HG02610 (cell line): ENCODE measurements at regions not wholly inside any gene's neighbourhood (a gene's known extent, or its start where the extent isn't known, plus 50 kb on each side); places are given as distances from the start of the nearest gene placed in this dataset.

ENCODE experiments used
- ATAC-seq: cut with Tn5 transposase; IDR thresholded peaks from one replicate; pipeline ENCODE4 v1.9.1; 2021; ENCODE audit warnings: mild to moderate bottlenecking, moderate library complexity; ENCODE audit not compliant: unreplicated experiment

DNA sequence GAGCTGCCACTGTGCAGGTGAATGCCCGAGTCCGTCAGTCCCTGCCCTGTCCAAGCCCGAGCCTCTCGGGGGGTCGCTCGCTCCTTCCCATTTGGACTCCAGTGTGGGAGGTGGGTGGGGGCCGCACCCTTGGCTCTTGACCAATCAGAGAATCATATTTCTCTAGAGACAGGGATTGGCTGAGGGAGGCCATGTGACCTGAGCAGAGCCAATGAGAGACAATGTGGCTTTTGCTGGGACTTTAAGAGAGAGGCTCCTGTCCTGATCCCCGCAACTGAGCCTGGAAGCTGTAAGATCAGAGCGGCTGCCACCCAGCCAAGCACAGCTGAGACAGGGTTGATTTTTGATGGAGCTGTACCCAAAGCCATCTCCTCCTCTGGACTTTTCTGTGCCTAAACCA is 199.3 kb downstream of the TFAP2C start:
- no peak for ATAC-seq

DNA sequence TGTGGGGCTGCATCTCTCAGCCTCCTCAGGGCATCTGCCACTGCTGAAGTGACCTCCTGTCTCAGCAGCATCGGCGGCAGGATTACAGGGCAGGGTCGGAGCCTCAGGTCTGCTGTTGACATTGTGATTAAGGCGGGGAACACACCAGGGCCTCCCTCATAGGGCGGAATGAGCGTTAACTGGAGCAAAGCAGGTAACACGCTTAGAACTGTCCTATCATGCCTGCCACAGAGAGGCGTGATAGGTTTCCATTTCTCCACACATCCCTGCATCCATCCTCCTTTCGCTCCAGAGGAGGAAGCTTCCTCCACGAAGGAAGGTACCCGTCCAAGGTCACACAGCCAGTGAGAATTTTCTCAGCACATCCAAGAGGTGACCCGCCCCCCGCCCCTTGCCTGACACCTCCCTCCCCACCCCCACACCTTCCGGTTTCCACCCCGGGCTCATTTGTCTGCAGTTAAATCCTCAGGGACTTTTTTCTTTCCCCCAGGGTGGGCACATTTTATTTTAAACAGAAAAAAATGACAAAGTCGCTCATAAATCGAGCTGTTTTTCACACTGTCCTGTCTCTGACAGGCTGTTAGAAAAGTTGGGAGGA is 200.8 kb downstream of the TFAP2C start:
- ATAC-seq = no peak

DNA sequence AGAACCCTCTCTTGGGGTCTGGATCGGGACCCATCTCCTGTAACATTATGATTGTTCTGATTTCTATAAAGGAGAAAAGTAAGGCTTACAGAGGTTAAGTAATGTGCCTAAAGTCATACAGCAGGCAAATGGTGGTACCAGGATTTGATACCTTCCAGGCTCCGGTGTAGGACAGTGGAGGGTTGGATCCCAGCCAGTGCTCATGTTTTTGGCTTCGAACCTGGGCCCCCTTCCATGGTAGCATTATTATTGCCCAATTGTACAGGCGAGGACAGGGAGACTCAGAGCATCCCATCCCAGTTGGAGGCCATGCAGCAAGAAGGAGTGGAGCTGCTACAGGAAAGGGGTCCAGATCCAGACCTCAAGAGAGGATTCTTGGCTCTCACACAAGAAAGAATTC is 202.7 kb downstream of the TFAP2C start:
- ATAC-seq = no peak

DNA sequence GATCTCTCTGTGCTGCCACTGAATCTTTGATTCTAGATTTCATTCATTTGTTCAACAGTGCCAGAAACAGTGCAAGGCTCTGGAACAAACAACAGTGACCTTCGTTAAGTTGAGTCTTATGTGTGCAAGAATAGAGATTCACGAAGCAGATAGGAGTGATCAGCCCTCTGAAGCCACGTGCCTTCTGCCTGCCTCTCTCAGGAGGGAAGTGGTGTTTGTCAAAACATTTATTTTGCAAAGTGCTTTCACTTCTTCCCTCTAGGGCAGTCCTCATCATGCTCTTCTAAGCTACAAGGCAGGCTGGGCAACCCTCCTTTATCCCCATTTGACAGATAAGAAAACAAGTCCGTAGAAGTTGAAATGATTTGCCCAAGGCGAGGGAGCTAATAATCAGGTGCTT is 204.3 kb downstream of the TFAP2C start:
- no peak for ATAC-seq

DNA sequence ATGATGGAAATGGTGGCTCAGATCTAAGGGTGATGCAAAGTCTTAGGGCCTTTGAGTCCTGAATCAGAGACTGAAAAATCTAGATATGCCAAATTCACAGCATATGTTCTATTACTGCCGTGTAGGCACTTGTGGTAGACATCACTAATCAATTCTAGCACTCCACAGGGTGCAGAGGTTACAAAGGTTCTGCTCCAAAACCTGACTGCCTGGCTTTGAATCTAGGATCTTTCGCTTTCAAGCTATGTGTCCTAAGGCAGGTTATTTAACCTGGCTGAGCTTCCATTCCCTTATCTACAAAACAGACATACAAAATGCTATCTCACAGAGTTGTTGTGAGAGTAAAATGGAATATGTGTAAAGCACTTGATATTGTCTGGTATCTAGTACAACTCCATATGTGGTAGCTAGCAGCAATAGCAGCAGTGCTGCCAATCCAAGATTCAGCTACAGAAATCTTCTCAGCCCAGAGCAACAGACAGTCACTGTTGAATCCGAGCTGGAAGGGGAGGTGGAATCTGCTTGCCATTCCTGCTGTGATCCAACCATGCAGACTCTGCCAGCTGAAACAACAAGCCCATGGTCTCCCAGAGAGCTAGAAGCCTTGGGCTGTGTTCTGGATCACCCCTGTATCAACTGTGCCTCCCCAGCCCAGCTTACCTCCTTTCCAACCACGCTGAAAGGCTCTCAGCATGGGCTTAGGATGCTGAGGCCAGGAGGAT is 206.9 kb downstream of the TFAP2C start:
- ATAC-seq = no peak

DNA sequence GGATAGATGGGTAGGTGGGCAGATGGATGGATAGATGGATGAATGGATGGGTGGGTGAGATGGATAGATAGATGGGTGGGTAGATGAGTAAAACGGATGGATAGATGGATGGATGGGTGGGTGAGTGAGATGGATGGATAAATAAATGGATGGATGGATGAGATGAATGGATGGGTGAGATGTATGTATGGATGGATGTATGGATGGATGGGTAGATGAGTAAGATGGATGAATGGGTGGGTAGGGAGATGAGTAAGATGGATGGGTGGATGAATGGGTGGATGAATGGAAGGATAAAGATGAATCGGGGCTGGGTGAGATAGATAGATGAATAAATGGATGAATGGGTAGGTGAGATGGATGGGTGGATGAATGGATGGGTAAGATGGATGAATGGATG is 210.1 kb downstream of the TFAP2C start:
- ATAC-seq = no peak

DNA sequence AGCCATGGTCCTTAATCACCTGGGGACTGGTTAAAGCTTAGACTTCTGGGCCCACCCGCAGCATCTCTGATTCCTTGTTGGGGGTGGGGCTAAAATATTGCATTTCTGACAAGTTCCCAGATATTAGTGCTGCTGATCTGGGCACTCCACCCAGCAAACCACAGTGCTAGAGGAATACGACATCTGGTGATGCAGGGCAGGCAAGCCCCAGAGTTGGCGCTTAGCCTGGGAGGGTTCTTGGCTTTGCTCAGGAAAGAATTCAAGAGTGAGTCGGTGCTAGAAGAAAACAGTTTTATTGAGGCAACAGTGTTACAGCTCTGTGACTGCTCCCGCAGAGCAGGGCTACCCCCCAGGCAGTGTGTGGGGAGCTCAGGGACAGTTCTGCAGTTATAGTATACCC is 210.7 kb downstream of the TFAP2C start:
- no peak for ATAC-seq

DNA sequence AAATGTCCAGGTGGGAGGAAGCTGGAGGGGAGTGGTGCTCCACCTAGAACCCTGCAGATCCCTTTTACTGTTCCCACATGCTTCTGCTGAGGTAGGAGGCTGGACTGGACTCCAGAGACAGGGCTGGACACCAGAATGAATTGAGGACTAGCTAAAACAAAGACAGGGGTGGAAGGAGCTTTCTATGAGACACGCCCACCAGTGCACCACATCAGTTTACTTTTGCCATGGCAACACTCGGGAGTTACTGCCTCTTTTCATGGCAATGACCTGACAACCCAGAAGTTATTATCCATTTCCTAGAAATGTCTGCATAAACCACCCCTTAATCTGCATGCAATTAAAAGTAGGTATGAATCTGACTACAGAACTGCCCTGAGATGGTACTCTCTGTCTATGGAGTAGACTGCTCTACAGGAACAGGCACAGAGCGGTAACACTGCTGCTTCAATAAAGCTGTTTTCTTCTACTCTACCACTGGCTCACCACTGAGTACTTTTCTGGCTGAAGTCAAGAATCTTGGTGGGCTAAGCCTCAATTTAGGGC is 211.7 kb downstream of the TFAP2C start:
- no peak for ATAC-seq

DNA sequence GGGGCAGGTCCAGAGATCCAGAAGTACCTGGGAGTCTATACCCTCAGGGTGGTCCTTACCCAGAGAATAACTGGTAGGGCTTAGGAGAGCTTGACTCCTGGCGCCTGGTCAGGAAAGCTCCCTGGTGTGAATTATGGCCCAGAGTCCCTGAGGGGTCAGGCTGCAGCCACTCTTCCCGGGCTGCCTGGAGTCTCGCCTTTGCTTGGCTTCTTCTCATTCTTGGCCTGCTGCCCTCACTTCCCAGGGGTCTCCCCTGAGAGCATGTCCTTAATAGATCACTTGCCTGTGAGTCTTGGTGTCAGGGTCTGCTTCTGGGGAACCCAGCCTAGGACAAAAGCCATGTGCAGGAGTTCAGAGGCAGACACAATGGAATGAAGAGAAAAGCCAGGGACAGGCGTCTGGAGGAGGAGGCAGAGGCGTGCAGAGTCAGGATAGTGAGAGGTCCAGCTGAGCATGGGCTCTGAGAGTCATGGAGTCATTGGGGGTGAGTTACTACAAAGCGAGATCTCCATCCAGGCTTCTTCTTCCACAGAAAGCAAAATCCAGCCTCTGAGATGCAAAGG is 212.3 kb downstream of the TFAP2C start:
- ATAC-seq = no peak

DNA sequence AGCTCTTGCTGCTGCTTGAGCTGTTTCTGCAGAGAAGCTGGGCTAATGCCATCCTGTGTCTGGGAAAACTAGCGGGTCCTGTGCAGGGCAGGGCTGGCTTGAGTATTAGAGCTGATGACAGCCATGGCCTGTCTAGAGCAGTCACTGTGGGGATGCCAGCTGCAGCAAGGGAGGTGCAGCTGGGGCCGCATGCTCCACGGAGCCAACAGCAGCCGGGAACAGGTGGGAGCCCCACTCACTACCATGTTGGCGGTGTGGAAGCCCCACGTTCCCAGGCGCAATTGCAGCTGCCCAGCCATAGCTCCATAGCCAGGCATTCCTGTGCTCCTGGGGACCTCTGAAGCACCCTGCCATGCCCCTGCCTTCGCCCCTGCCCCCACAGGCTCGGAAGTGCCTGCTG is 212.9 kb downstream of the TFAP2C start:
- ATAC-seq = no peak

DNA sequence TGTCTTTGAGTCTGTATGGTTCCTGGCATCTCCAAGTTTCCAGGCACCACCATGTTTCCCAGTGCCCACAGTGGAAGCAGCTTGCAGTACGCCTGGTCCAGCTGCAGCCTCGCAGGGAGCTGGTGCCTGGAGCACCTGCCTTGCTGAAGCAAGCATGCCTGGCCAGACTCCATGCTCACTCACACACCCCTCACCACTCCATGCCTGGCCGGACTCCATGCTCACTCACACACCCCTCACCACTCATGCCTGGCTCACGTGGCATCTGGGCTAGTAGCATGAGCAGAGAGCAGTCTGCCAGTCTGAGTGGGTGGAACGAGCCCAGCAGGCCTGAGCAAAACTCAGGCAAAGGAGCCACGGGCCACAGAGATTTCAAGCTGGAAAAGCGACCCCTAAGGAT is 214.3 kb downstream of the TFAP2C start:
- no peak for ATAC-seq

DNA sequence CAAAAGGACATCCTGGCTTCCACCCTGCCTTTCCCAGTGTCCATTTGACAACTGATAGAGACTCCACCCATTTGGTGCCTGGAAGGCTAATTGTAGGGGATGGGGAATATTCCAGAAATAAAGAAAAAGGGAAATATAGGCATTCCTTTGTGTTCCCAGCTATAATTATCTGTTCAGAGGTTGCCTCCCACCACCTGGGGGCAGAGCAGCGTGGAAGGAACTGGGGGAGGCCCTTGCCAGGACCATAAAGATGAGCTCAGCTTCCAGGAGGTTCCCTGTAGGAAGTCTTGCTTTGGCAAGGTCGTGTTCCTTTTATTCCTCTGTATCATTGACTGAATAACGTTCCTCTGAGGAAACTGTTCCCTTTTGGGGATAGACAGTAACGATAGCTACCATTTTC is 214.7 kb downstream of the TFAP2C start:
- no peak for ATAC-seq

DNA sequence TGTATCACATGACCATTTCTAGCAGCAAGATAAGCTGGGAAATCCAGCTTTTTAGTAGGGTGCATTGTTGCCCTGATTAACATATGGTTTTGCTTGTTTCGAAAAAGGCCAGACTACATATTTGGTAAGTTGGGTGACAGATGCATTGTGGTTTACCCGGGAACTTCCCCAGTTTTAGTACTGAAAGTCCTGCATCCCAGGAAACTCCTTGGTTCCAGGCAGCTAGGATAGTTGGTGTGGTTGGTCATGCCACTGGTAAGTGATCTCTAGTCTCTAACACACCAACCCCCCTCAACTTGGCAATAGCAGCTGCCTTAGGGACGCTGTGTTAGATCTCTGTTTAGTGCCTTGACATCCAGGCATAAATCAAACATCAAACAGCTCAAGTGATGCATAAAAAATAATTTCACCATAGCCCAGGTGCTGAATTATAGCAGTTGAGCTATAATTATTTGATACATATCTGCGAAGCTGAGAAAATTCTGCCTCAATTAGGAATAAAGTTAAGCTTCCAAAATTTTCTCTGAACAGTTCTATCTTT is 216.5 kb downstream of the TFAP2C start:
- no peak for ATAC-seq

DNA sequence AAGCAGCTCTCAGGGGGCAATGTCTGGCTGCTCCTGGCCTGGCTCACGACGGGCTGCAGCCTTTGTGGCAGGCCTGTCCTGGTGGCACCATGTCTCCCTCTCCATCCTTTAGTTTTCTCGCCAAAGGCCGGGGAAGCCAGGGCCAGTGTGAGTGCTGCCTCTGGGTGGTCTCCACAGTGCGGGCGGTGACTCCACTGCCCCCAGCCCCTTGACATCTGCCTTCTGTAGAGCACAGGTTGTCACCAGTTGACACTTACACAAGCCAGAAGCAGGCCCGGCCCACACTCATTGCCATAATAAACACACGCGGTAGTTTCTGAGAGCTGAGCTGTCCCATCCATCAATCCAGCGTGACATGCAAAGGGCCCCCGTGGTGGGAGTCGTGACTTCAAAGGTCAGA is 219.5 kb downstream of the TFAP2C start:
- no peak for ATAC-seq

DNA sequence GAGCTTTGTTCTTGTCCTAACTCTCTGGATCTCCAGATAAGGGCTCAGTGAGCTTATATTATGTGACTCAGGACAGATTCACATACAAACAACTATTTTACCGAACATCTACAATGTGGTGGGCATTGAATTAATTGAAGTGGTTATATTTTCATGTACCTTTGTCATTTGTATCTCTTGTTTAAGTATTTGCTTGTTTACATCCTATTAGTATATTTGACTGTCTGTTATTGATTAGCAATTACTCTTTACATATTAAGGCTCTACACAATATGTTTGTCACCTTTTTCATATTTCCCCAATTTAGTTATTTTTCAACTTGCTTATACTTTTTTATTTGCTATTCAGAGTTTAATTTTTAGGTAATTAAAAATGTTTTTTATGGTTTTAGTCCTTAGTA is 222.4 kb downstream of the TFAP2C start:
- ATAC-seq = no peak

DNA sequence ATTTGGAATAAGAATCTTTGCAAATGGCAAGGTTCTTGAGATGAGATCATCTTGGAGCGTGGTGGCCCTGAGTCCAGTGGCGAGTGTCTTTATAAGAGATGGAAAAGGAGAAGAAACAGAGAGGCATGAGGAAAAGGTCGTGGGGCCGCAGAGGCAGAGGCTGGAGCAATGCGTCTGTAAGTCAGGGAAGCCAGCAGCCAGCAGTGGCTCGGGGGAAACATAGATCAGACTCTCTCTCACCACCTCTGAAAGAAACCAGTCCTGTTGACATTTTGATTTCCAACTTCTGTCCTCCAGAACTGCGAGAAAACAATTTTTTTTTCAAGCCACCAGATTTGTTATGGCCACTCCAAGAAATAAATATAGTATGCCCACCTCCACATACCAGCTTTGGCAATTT is 226.6 kb downstream of the TFAP2C start:
- no peak for ATAC-seq

DNA sequence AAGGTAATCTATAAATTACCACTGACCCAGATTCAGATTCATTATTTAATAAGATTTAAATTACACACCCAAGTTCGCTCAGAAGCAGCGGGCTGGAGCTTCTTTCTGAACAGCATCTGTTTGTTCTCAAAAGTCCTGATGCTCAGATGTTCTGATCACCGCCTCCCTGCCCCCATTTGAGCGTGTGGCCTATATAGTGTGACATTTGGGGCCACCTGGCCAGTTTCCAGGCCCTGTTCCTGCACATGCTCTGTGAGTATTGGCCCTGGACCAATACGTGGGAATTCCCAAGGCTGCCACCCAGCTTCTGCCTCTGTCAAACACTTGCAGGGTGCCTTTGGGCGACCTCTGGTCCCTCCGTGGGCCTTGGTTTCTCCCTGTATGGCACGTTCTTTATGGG is 228.8 kb downstream of the TFAP2C start:
- no peak for ATAC-seq

DNA sequence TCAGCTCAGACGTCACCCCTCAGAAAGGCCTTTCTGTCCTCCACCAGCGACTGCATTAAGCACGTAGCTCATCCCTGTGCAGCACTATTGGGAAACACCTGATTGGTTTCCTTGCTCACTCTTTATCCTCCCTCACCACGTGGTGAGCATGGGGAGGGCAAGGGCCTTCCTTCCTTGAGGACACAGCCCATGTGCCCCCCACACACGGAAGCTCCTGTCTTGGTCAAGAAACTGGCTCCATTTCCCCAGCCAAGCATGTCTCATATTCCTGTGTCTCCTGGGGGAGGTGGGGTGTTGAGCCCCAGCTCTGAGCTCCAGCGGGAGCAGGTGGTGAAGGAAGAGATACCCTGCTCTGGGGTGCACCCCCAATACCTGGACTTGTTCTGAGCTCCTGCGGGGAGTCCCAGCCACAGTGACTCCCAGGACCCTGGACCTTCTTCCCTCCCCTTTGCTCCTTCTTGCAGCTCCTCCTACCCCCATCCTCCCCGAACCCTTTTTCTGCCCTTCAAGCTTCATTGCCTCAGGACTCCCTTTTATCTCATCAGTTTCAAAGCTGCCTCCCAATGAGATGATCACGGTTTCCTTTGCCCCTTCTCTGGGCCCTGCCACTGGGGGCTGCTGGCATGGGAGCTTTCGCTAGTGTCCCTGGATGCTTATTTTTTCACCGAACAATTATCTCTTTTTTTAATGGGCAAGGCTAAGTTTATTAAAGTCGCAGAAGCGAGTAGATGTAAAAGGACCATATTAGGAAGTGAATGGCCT is 230.1 kb downstream of the TFAP2C start:
- no peak for ATAC-seq

DNA sequence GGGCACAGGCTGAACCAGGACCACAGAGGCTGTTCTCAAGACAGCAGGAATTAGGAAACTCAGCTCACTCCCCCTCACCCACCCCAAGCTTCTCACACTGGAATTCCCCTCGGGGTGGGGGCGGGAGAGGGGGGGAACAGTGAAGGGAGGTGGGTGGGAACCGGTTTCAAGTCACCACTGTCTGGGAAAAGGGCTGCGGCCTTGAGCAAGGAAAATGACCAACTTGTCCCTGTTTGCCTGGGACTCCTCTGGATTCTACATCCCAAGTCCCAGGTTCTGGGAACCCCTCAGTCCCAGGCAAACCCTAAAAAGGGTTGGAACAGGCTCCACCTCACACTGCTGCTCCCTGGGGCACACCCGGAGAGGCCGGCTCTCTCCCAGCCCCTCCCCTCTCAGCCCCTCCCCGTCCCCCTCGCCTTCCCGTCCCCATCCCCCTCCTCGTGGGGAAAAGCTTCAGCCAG is 230.7 kb downstream of the TFAP2C start:
- no peak for ATAC-seq

DNA sequence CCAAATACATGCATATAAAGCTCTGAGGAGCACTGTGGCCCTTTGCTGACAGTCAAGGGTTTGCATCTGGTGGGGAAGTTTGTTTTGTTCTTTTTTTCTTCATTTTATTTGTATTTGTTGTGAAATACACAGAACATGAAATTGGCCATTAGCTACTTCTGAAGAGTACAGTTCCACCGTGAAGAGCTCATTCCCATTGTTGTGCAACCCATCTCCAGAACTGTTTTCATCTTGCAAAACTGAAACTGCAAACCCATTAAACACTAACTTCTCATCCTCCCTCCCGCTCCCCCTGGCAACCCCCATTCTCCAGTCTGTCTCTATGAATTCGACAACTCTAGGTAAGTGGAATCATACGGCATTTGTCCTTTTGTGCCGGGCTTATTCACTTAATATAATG is 231.3 kb downstream of the TFAP2C start:
- ATAC-seq = no peak

DNA sequence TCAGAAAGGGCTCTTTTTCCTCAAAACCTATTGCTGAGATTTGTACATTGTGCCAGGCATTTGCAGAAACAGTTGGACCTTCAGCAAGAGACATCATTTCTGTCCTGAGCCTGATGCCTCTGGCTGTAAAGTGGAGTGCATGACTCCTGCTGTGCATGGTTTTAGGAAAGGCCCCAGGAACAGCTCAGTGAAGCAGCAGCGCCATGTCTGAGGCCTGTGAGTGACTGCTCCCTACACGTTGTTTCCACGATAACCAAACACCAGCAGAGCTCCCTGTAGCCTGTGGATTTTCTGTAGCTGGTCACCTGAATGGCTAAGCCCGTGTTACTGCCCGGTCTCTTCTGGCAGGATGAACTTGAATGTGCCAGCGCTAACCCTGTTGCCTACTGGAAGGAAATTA is 232.5 kb downstream of the TFAP2C start:
- ATAC-seq = no peak
